ENCODE measurements at regions not wholly inside any gene's neighbourhood (a gene's known extent, or its start where the extent isn't known, plus 50 kb on each side); places are given as distances from the start of the nearest gene placed in this dataset.
A peak's percentile ranks its signal among the peaks of the same experiment; 100 is the strongest.

GRCh38 chr12:118689793-118690192 lies 291.5 kb upstream of the SRRM4 start:
- TF ChIP-seq POLR2A (IDR thresholded peaks at IDR 0.05; ENCODE audit: low read depth, low read length) (no peak), POLR2AphosphoS5 (IDR thresholded peaks at IDR 0.05; ENCODE audit: low read depth, low read length) (peak; percentile 38; the same call in 1 of the 2 replicates), TAF1 (IDR thresholded peaks at IDR 0.05; ENCODE audit: borderline replicate concordance, low read depth, low read length) (no peak)

All from GM12892 (cell line).